IMR-90 (cell line): ENCODE measurements at regions not wholly inside any gene's neighbourhood (a gene's known extent, or its start where the extent isn't known, plus 50 kb on each side); places are given as distances from the start of the nearest gene placed in this dataset.
A peak's percentile ranks its signal among the peaks of the same experiment; 100 is the strongest.

Source experiments
- CEBPB ChIP-seq: IDR thresholded peaks from 2 replicates; pipeline ENCODE4 v1.6.1; 2012; ENCODE audit warnings: low read depth, low read length, improper control_type of control experiment
- CTCF ChIP-seq: conservative IDR thresholded peaks from 2 replicates; pipeline ENCODE4 v1.5.1; 2012; ENCODE audit warnings: mild to moderate bottlenecking, low read depth, low read length, improper control_type of control experiment
- MAZ ChIP-seq: IDR thresholded peaks from 2 replicates; pipeline ENCODE4 v1.6.1; 2012; ENCODE audit warnings: low read depth, mild to moderate bottlenecking, low read length, improper control_type of control experiment, moderate library complexity, borderline replicate concordance
- RAD21 ChIP-seq: IDR thresholded peaks from 2 replicates; pipeline ENCODE4 v1.6.1; 2012; ENCODE audit warnings: low read length, improper control_type of control experiment
- RFX5 ChIP-seq: IDR thresholded peaks from 2 replicates; pipeline ENCODE4 v1.8.0; 2012; ENCODE audit warnings: low read depth, mild to moderate bottlenecking, low read length, moderate library complexity
- SMC3 ChIP-seq: fragments of 150-350 bp; IDR thresholded peaks from 2 replicates; pipeline ENCODE4 v1.6.1; 2016; ENCODE audit warnings: low read depth, mild to moderate bottlenecking, antibody characterized with exemption, low read length, moderate library complexity

DNA sequence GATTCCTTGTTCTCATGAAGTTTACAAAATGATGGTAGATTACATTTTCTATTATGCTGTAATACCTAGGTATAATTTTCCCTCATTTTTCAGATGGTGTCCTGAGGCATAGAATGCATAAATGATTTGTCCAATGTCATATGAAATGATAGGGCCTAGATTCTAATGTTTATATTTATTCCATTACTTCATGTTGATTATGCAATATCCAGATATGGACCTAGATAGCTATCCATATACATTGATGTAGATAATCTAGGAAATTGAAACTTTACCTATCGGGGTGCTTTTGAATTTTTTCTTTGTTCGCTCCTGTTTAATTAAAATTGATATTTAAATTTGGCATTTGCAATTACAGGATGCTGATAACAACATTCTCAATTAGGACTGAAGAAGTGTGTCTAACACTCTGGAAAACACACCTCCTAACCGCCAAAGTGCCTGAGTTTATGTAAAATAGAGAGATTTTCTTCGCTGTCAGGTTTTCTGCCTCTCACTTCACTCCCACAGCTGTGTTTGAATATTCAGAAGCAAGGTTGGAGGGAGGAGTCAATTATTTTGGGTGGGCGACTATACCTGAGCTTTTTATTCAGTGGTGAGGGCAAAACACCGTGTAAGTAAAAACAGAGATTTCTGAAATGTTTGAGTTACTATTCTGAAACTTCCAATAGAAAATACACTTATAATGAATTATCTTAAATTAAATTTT is 164.4 kb upstream of the ATP2B1 start:
- TF ChIP-seq RFX5 (no peak), CTCF (no peak), SMC3 (no peak), RAD21 (no peak), MAZ (no peak), CEBPB (peak; percentile 66)
